H9 (cell line): ENCODE measurements at regions not wholly inside any gene's neighbourhood (a gene's known extent, or its start where the extent isn't known, plus 50 kb on each side); places are given as distances from the start of the nearest gene placed in this dataset.

Experiments
- DNase-seq: peaks from one replicate; pipeline ENCODE4 v3.0.0-alpha.2; 2017
- H2AFZ ChIP-seq: one replicate; pipeline ENCODE4 v1.6.1; 2013; ENCODE audit warnings: mild to moderate bottlenecking, low read length, control low read depth, moderate library complexity
- H2AK5ac ChIP-seq: 2 replicates; pipeline ENCODE4 v1.6.1; 2013; ENCODE audit warnings: low read length, control low read depth, mixed read lengths; ENCODE audit not compliant: insufficient read length
- H2BK120ac ChIP-seq: one replicate; pipeline ENCODE4 v1.6.1; 2013; ENCODE audit warnings: low read depth, mild to moderate bottlenecking, low read length, control low read depth, inconsistent platforms; ENCODE audit not compliant: poor library complexity, severe bottlenecking
- H2BK12ac ChIP-seq: 2 replicates; pipeline ENCODE4 v1.6.1; 2013; ENCODE audit warnings: low read length, control low read depth, mixed read lengths, low read depth; ENCODE audit not compliant: insufficient read length
- H2BK15ac ChIP-seq: 2 replicates; pipeline ENCODE4 v1.6.1; 2013; ENCODE audit warnings: low read depth, low read length, control low read depth
- H2BK20ac ChIP-seq: one replicate; pipeline ENCODE4 v1.6.1; 2013; ENCODE audit warnings: low read depth, mild to moderate bottlenecking, low read length, control low read depth, inconsistent platforms; ENCODE audit not compliant: poor library complexity, severe bottlenecking
- H2BK5ac ChIP-seq: 2 replicates; pipeline ENCODE4 v1.6.1; 2013; ENCODE audit warnings: low read length, control low read depth, mixed read lengths; ENCODE audit not compliant: insufficient read length
- H3K14ac ChIP-seq: 2 replicates; pipeline ENCODE4 v1.6.1; 2013; ENCODE audit warnings: low read length, control low read depth; ENCODE audit not compliant: insufficient read depth
- H3K18ac ChIP-seq: 2 replicates; pipeline ENCODE4 v1.6.1; 2013; ENCODE audit warnings: low read depth, mild to moderate bottlenecking, mixed read lengths, low read length, control low read depth; ENCODE audit not compliant: insufficient read length
- H3K23ac ChIP-seq: 2 replicates; pipeline ENCODE4 v1.6.1; 2013; ENCODE audit warnings: low read length, control low read depth, mixed read lengths, low read depth; ENCODE audit not compliant: insufficient read length
- H3K23me2 ChIP-seq: 2 replicates; pipeline ENCODE4 v1.6.1; 2013; ENCODE audit warnings: low read depth, mild to moderate bottlenecking, mixed read lengths, low read length, control low read depth; ENCODE audit not compliant: insufficient read length, poor library complexity, severe bottlenecking
- H3K27ac ChIP-seq: 2 replicates; pipeline ENCODE4 v1.5.1; 2013; ENCODE audit warnings: low read length, control low read depth, mixed read lengths, low read depth; ENCODE audit not compliant: insufficient read length
- H3K27me3 ChIP-seq: 2 replicates; pipeline ENCODE4 v1.6.1; 2013; ENCODE audit warnings: low read length, control low read depth, inconsistent platforms; ENCODE audit not compliant: insufficient read depth
- H3K4ac ChIP-seq: 2 replicates; pipeline ENCODE4 v1.6.1; 2013; ENCODE audit warnings: low read depth, mild to moderate bottlenecking, control low read depth, inconsistent platforms, low read length, moderate library complexity
- H3K4me1 ChIP-seq: 2 replicates; pipeline ENCODE4 v1.6.1; 2013; ENCODE audit warnings: low read length, control low read depth, inconsistent platforms; ENCODE audit not compliant: insufficient read depth
- H3K4me2 ChIP-seq: 2 replicates; pipeline ENCODE4 v1.6.1; 2013; ENCODE audit warnings: low read length, control low read depth, mixed read lengths; ENCODE audit not compliant: insufficient read length, insufficient read depth
- H3K56ac ChIP-seq: 2 replicates; pipeline ENCODE4 v1.6.1; 2013; ENCODE audit warnings: low read depth, mild to moderate bottlenecking, mixed read lengths, low read length, control low read depth; ENCODE audit not compliant: insufficient read length
- H3K79me1 ChIP-seq: 2 replicates; pipeline ENCODE4 v1.6.1; 2013; ENCODE audit warnings: low read depth, mild to moderate bottlenecking, moderate library complexity, low read length, control low read depth, inconsistent platforms; ENCODE audit not compliant: insufficient read depth, poor library complexity, severe bottlenecking
- H3K79me2 ChIP-seq: 2 replicates; pipeline ENCODE4 v1.6.1; 2013; ENCODE audit warnings: low read length, control low read depth, inconsistent platforms; ENCODE audit not compliant: insufficient read depth
- H3K9ac ChIP-seq: 2 replicates; pipeline ENCODE4 v1.6.1; 2013; ENCODE audit warnings: low read length, control low read depth, mixed read lengths; ENCODE audit not compliant: insufficient read length; ENCODE audit errors: extremely low read depth
- H3K9me3 ChIP-seq: one replicate; pipeline ENCODE4 v1.6.1; 2013; ENCODE audit warnings: low read depth, low read length, inconsistent platforms; ENCODE audit not compliant: control insufficient read depth
- H3T11ph ChIP-seq: one replicate; pipeline ENCODE4 v1.6.1; 2013; ENCODE audit warnings: mild to moderate bottlenecking, low read length, control low read depth, inconsistent platforms
- H4K20me1 ChIP-seq: one replicate; pipeline ENCODE4 v1.6.1; 2013; ENCODE audit not compliant: control insufficient read depth, insufficient read length, insufficient read depth
- H4K5ac ChIP-seq: 2 replicates; pipeline ENCODE4 v1.6.1; 2013; ENCODE audit warnings: low read depth, mild to moderate bottlenecking, mixed read lengths, low read length, control low read depth; ENCODE audit not compliant: insufficient read length
- H4K8ac ChIP-seq: replicated peaks from 2 replicates; pipeline ENCODE4 v1.6.1; 2013; ENCODE audit warnings: low read length, control low read depth, mixed read lengths, low read depth; ENCODE audit not compliant: insufficient read length
- H4K91ac ChIP-seq: 2 replicates; pipeline ENCODE4 v1.6.1; 2013; ENCODE audit warnings: low read depth, mild to moderate bottlenecking, moderate library complexity, mixed read lengths, low read length, control low read depth; ENCODE audit not compliant: insufficient read length
- H3K27ac Mint-ChIP-seq, 3 experiments: 2 replicates in 2 of 3; 3 replicates in 1 of 3; pipeline ENCODE4 v1.8.0; 2020 to 2021; ENCODE audit warnings: mixed read lengths in 3 of 3, mild to moderate bottlenecking in 1 of 3, moderate library complexity in 1 of 3
- H3K27me3 Mint-ChIP-seq: 2 replicates; pipeline ENCODE4 v1.8.0; 2021; ENCODE audit warnings: low read depth, mild to moderate bottlenecking, moderate library complexity, mixed read lengths
- H3K36me3 Mint-ChIP-seq, 3 experiments: 2 replicates in 2 of 3; 3 replicates in 1 of 3; pipeline ENCODE4 v1.8.0; 2020 to 2021; ENCODE audit warnings: low read depth in 3 of 3, mixed read lengths in 3 of 3; ENCODE audit not compliant: insufficient read depth in 1 of 3
- H3K4me1 Mint-ChIP-seq, 2 experiments: 2 replicates each; pipeline ENCODE4 v1.8.0; 2020; ENCODE audit warnings: mixed read lengths in 2 of 2
- H3K4me3 Mint-ChIP-seq, 2 experiments: 2 replicates in 1 of 2; 3 replicates in 1 of 2; pipeline ENCODE4 v1.8.0; 2020 to 2021; ENCODE audit warnings: mild to moderate bottlenecking in 2 of 2, mixed read lengths in 2 of 2, moderate library complexity in 1 of 2
- H3K9me3 Mint-ChIP-seq, 2 experiments: 2 replicates in 1 of 2; 3 replicates in 1 of 2; pipeline ENCODE4 v1.8.0; 2020; ENCODE audit warnings: mild to moderate bottlenecking in 2 of 2, mixed read lengths in 2 of 2, moderate library complexity in 1 of 2
- WGBS: extraction: QIAGEN DNeasy Blood & Tissue Kit; methylation state at CpG from one replicate; pipeline ENCODE4 v1.1.7; 2013; ENCODE audit warnings: missing lambda C conversion rate, low lambda C conversion rate, mixed read lengths; ENCODE audit not compliant: insufficient read length; ENCODE audit errors: extremely low coverage; 5-methylcytosine and 5-hydroxymethylcytosine counted together
- TF ChIP-seq, protein P1 (sequence below): fragments of 200-600 bp; sonication (generic); conservative IDR thresholded peaks from 3 replicates; pipeline ENCODE4 v1.8.0; 2021; ENCODE audit warnings: antibody characterized with exemption, mild to moderate bottlenecking

DNA sequence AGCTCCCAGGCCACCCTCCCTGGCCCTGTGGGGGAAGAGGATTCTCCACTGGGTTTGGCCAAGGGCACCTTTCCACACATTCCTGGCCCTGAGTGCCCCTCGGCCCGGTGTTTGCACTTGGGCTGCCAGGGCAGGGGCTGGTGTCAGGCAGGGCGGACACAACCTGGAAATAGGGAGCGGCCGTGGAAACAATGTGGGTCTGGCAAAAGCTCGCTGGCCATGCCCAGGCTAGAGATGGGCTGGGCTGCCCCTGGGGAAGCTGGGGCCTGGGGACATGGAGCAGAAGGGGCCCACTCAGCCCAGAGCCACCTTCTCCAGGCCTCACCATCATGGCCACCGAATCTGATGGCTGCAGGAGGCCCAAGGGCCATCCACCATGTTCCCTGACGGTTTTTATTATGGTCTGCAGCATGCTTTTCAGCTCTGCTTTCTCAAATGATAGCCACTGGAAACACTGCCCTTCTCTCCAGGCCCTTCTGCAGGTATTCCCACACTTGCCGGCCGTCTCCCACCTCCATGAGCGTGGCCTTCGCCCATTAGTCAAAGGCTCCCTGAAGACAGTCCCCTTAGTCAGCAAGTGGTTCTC, 275.1 kb downstream of the CYP26B1 start:
- Mint-ChIP-seq H3K36me3 (no peaks in the 10 kb centered on the region; a peak in 1 of 7 replicates), H3K9me3 (no peaks in the 10 kb centered on the region), H3K27me3 (peaks cover 31% of the 10 kb centered on the region), H3K4me1 (peaks cover 4 to 9% of the 10 kb centered on the region in 2 experiments; a peak in 3 of 4 replicates), H3K27ac (no peak overlapping the region), H3K4me3 (no peak overlapping the region)
- no peaks in the 10 kb centered on the region for H3K27me3 ChIP-seq
- H4K91ac ChIP-seq = no peak overlapping the region
- no peak overlapping the region for H3K18ac ChIP-seq
- H3K79me2 ChIP-seq = no peaks in the 10 kb centered on the region
- H2BK15ac ChIP-seq = no peak overlapping the region
- H3K4me1 ChIP-seq = peaks cover 2% of the 10 kb centered on the region; the same call in 1 of the 2 replicates
- WGBS = no CpG with 5 or more reads among the region's 12 CpGs
- TF ChIP-seq, protein P1, sequence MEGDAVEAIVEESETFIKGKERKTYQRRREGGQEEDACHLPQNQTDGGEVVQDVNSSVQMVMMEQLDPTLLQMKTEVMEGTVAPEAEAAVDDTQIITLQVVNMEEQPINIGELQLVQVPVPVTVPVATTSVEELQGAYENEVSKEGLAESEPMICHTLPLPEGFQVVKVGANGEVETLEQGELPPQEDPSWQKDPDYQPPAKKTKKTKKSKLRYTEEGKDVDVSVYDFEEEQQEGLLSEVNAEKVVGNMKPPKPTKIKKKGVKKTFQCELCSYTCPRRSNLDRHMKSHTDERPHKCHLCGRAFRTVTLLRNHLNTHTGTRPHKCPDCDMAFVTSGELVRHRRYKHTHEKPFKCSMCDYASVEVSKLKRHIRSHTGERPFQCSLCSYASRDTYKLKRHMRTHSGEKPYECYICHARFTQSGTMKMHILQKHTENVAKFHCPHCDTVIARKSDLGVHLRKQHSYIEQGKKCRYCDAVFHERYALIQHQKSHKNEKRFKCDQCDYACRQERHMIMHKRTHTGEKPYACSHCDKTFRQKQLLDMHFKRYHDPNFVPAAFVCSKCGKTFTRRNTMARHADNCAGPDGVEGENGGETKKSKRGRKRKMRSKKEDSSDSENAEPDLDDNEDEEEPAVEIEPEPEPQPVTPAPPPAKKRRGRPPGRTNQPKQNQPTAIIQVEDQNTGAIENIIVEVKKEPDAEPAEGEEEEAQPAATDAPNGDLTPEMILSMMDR = no peak
- no peak overlapping the region for H3K4me2 ChIP-seq
- H4K20me1 ChIP-seq = no peaks in the 10 kb centered on the region
- H2BK5ac ChIP-seq = no peak overlapping the region
- no peak overlapping the region for H2BK12ac ChIP-seq
- no peak overlapping the region for H4K5ac ChIP-seq
- DNase-seq = no peak
- H2BK20ac ChIP-seq = no peak overlapping the region
- no peaks in the 10 kb centered on the region for H3K23me2 ChIP-seq
- H3K27ac ChIP-seq = no peak overlapping the region
- no peak overlapping the region for H2AFZ ChIP-seq
- H3T11ph ChIP-seq = no peak overlapping the region
- no peak overlapping the region for H4K8ac ChIP-seq
- no peaks in the 10 kb centered on the region for H3K9me3 ChIP-seq
- H2AK5ac ChIP-seq = no peak overlapping the region
- no peak overlapping the region for H3K23ac ChIP-seq
- H3K79me1 ChIP-seq = no peaks in the 10 kb centered on the region
- no peak overlapping the region for H3K14ac ChIP-seq
- H3K9ac ChIP-seq = no peak overlapping the region
- H3K4ac ChIP-seq = no peak overlapping the region
- no peak overlapping the region for H2BK120ac ChIP-seq
- H3K56ac ChIP-seq = no peak overlapping the region
